ENCODE measurements at regions not wholly inside any gene's neighbourhood (a gene's known extent, or its start where the extent isn't known, plus 50 kb on each side); places are given as distances from the start of the nearest gene placed in this dataset.

- DNase-seq (ENCODE audit: low read depth), result no peak
Observed at GRCh38 chr11:15378941-15379340, 264.2 kb downstream of the INSC start.

- DNase-seq (ENCODE audit: low read depth), result no peak
Observed at GRCh38 chr11:15379483-15379882, 264.8 kb downstream of the INSC start.

GRCh38 chr11:15390857-15391256 is 276.1 kb downstream of the INSC start:
- no peak for DNase-seq (ENCODE audit: low read depth)

DNA sequence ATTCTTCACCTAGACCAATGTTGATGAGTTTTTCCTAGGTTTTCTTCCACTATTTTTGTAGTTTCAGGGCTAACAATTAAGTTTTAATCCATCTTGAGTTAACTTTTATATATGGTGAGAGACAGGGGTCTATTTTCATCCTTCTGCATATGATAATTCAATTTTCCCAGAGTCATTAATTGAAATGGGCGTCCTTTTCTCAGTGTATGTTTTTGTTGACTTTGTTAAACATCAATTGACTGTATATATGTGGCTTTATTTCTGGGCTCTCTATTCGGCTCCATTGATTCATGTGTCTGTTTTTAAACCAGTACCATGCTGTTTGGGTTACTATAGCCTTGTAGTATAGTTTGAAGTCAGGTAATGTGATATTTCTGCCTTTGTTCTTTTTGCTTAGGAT is 282.1 kb downstream of the INSC start:
- no peak for DNase-seq (ENCODE audit: low read depth)

GRCh38 chr11:15406851-15407351 is 292.2 kb downstream of the INSC start:
- no peak for DNase-seq (ENCODE audit: low read depth)

GRCh38 chr11:15412054-15412453 is 297.3 kb downstream of the INSC start:
- no peak for DNase-seq (ENCODE audit: low read depth)

GRCh38 chr11:15418921-15419320 is 304.2 kb downstream of the INSC start:
- DNase-seq (ENCODE audit: low read depth), result no peak

GRCh38 chr11:15419696-15420095 is 305.0 kb downstream of the INSC start:
- DNase-seq (ENCODE audit: low read depth), result no peak

DNA sequence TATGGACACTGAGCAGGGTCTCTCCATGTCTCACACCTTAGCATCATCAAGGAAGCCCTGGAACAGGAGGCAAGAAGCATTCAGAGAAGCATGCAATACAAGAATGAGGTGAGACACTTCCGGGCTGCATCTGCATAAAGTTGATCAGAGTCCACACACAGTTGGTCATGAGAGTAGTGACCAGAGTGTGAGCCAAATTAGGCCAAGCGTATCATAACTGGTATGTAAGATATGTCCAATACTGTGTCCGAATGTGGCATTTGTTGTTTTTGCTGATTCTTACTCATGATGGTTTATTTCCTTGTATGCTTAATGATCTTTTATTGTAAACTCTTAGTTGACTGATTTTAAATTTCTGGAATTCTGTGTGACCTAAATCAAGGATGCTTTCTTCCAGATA is 315.7 kb downstream of the INSC start:
- DNase-seq (ENCODE audit: low read depth), result no peak

- no peak for DNase-seq (ENCODE audit: low read depth)
Observed at GRCh38 chr11:15434529-15434928, 319.8 kb downstream of the INSC start.

GRCh38 chr11:15446315-15446714 is 331.6 kb downstream of the INSC start:
- DNase-seq (ENCODE audit: low read depth), result no peak

DNA sequence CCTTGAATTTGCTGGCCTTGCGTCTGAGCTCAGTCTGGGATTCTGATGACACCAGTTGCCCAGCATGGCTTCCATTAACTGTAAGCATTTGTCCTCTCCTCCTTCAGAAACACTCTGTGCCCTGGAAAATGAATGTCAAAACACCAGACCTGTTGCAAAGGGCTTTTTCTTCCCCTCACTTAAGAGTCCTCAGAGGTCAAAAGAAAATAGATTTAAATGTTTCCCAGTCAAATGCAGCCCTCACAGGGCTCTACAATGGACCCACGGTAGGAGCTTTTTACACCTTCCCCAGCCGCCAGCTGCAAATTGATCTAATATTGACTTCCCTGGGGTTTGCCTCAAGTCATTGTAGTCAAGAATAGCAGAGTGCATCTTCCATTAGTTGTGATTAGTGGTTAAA is 332.2 kb downstream of the INSC start:
- no peak for DNase-seq (ENCODE audit: low read depth)

DNA sequence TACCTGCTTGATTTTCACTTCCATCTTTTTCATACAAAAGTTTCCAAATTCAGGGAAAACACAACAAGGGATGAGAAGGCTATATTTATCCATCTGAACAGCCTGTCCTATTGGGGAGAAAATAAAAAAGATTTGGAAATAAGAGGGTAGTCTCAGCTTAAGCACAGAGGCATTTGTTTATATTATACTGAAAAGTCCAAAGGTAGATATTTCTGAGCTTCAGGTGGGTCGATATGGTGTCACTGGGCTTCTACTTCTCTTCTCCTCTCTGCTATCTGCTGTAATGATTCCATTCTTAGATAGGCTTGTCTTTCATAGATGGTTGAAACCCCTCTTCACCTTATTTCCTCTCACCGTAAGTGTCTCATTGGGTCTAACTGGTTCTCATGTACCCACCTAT is 337.0 kb downstream of the INSC start:
- DNase-seq (ENCODE audit: low read depth), result no peak

DNA sequence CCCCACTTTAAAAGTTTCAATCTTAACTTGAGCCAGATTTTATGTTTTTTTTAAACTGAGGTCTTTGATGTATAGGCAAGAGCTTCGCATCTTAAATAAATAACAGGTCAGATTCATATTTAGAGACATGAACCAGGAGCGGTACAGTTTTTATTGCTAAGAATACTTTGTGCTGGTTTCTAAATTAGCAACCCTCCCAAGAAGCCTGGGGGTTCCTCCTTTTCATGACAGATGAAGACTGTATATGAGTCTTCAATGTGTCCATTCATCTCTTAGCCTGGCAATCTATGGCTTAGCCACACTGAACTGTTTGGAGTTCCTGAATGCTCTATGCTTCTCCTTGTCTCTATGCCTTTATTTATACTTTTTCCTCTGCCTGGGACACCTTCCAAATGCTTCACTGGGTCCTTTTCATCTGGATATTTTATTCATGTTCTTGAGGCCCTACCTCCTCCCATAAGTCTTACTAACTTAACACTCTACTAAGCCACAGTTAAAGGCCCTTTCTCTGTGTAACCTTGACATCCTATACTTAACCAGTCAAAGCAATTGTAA is 338.6 kb downstream of the INSC start:
- DNase-seq (ENCODE audit: low read depth), result no peak

GRCh38 chr11:15468466-15468865 is 353.7 kb downstream of the INSC start:
- no peak for DNase-seq (ENCODE audit: low read depth)

- no peak for DNase-seq (ENCODE audit: low read depth)
Observed at GRCh38 chr11:15471048-15471894, 356.5 kb downstream of the INSC start.

GRCh38 chr11:15471895-15472799 is 357.4 kb downstream of the INSC start:
- DNase-seq (ENCODE audit: low read depth), result no peak

GRCh38 chr11:15473954-15474837 is 359.5 kb downstream of the INSC start:
- DNase-seq (ENCODE audit: low read depth), result no peak

DNA sequence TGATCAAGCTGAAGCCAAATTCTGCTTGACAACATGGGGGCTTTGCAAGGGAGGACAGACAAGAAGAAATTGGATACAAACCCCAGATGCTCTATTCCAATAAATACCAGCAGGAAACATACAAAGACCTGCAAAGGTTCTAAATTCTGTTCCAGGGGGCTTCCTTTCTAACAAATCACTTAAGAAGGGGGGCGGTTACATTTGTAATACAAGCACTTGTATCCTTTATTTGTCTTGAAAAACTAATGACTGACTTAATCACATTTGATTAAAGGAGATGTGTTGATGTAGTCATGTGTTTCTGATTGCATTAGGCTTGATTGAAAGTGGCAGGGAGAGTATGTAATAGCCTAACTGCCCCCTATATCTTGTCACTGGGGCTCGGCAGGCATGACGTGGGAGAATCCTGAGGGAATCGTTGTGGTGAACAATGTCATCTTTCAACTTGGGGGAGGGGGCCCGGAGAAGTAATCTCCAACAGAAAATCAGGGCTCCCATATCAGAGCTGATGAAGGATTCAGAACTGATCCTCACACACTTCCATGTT is 361.7 kb downstream of the INSC start:
- DNase-seq (ENCODE audit: low read depth), result no peak

DNA sequence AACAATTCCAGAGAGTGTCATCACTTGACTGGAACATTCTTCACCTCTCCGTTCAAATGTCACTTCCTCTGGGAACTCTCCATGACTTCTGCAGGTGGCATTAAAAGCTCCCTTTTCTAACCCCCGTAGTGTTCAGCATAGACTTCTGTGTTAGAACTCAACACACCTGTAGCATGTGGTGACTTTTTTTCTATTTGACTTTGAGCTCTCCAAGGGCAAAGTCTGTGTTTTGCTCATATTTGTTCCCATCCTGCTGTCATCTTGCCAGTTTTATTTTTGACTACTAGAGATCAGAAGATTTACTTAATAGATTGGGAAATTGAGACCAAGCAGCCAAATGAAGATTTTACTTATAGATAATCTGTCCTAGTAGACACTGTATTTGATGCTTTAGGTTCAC is 367.1 kb downstream of the INSC start:
- DNase-seq (ENCODE audit: low read depth), result no peak

- no peak for DNase-seq (ENCODE audit: low read depth)
Observed at GRCh38 chr11:15483205-15483604, 368.5 kb downstream of the INSC start.
